K562 (cell line): ENCODE measurements at regions not wholly inside any gene's neighbourhood (a gene's known extent, or its start where the extent isn't known, plus 50 kb on each side); places are given as distances from the start of the nearest gene placed in this dataset.
A peak's percentile ranks its signal among the peaks of the same experiment; 100 is the strongest.

Experiments used
- HDAC3 ChIP-seq: fragments of 450-650 bp; IDR thresholded peaks from 2 replicates; pipeline ENCODE4 v1.6.1; 2018; ENCODE audit warnings: borderline replicate concordance, mild to moderate bottlenecking, moderate library complexity; ENCODE audit not compliant: partially characterized antibody
- KLF16 ChIP-seq: IDR thresholded peaks from 2 replicates; pipeline ENCODE4 v1.6.1; 2016; ENCODE audit warnings: antibody characterized with exemption
- MGA ChIP-seq: fragments of 450-650 bp; IDR thresholded peaks from 2 replicates; pipeline ENCODE4 v1.6.1; 2016; ENCODE audit warnings: mild to moderate bottlenecking, moderate library complexity
- MTA2 ChIP-seq: fragments of 450-650 bp; IDR thresholded peaks from 2 replicates; pipeline ENCODE4 v1.6.1; 2016; ENCODE audit warnings: low read depth
- MXD1 ChIP-seq: fragments of 250-450 bp; sonication (Bioruptor Pico); IDR thresholded peaks from 2 replicates; pipeline ENCODE4 v1.8.0; 2021; ENCODE audit warnings: borderline replicate concordance, mild to moderate bottlenecking, moderate library complexity; ENCODE audit not compliant: poor library complexity, severe bottlenecking
- POLR2AphosphoS5 ChIP-seq: IDR thresholded peaks from 2 replicates; pipeline ENCODE4 v1.6.1; 2011; ENCODE audit warnings: mild to moderate bottlenecking, low read depth, low read length, moderate library complexity; ENCODE audit not compliant: control insufficient read depth, insufficient read depth
- SMAD3 ChIP-seq: fragments of 450-650 bp; formaldehyde crosslinking; conservative IDR thresholded peaks from 2 replicates; pipeline ENCODE4 v1.4.0; 2020; ENCODE audit warnings: mild to moderate bottlenecking

DNA sequence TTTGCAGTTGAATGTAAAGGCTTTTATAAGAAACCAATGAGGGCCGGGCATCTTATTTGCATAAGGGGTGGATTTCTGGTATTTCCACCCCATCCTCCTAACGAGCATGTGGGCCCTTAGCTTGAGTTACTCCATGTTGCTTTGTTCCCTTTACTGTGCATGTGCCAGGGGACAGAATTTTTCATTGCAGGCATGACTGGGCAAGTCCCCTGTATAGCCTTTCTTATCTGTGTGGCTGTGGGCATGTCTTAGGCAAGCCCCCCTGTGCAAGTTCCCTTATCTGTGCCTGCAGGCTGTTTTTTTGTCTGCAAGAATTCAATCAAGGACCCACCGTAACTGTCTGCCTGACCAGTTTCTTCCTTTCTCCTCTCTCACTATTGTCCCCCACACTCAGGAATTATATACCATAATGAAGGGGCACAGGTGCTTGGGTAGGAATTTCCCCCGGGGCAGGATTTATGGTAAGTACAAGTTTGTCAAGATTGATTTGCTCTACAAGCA is 152.2 kb upstream of the CNOT2 start (continued):
- TF ChIP-seq MXD1 = peak; percentile 64
- TF ChIP-seq KLF16 = peak; percentile 71
- peak; percentile 93 for TF ChIP-seq SMAD3 (CRISPR knock-in tag)
- no peak for TF ChIP-seq POLR2AphosphoS5
- TF ChIP-seq HDAC3 = peak; percentile 36
- TF ChIP-seq MGA = peak; percentile 36; the same call in 1 of the 2 replicates
- peak; percentile 65; the same call in 1 of the 2 replicates for TF ChIP-seq MTA2
